NT2/D1 (cell line): ENCODE measurements at regions not wholly inside any gene's neighbourhood (a gene's known extent, or its start where the extent isn't known, plus 50 kb on each side); places are given as distances from the start of the nearest gene placed in this dataset.

Experiments
- DNase-seq: peaks from one replicate; pipeline ENCODE4 v3.0.0-alpha.2; 2011; ENCODE audit warnings: low read depth, low spot score
- H3K27me3 ChIP-seq: 2 replicates; pipeline ENCODE4 v1.6.0; 2011; ENCODE audit warnings: mild to moderate bottlenecking; ENCODE audit not compliant: insufficient read length, insufficient read depth
- H3K36me3 ChIP-seq: 2 replicates; pipeline ENCODE4 v1.6.1; 2011; ENCODE audit warnings: mild to moderate bottlenecking, low read length, mixed read lengths; ENCODE audit not compliant: insufficient read depth, insufficient read length
- H3K4me1 ChIP-seq: 2 replicates; pipeline ENCODE4 v1.5.1; 2011; ENCODE audit not compliant: insufficient read depth, insufficient read length
- H3K4me3 ChIP-seq: 2 replicates; pipeline ENCODE4 v1.5.1; 2011; ENCODE audit warnings: low read depth; ENCODE audit not compliant: insufficient read length
- H3K9ac ChIP-seq: 2 replicates; pipeline ENCODE4 v1.6.0; 2011; ENCODE audit warnings: low read depth; ENCODE audit not compliant: insufficient read length
- H3K9me3 ChIP-seq: 2 replicates; pipeline ENCODE4 v1.5.1; 2011; ENCODE audit warnings: mild to moderate bottlenecking, low read length; ENCODE audit not compliant: insufficient read depth
- SUZ12 ChIP-seq: IDR thresholded peaks from 2 replicates; pipeline ENCODE4 v1.6.1; 2011; ENCODE audit not compliant: insufficient read length, insufficient read depth; ENCODE audit errors: extremely low read depth
- YY1 ChIP-seq: IDR thresholded peaks from 2 replicates; pipeline ENCODE4 v1.6.1; 2011; ENCODE audit not compliant: insufficient read length, insufficient read depth
- ZNF274 ChIP-seq: IDR thresholded peaks from 2 replicates; pipeline ENCODE4 v1.6.1; 2011; ENCODE audit warnings: mild to moderate bottlenecking, low read depth, low read length

DNA sequence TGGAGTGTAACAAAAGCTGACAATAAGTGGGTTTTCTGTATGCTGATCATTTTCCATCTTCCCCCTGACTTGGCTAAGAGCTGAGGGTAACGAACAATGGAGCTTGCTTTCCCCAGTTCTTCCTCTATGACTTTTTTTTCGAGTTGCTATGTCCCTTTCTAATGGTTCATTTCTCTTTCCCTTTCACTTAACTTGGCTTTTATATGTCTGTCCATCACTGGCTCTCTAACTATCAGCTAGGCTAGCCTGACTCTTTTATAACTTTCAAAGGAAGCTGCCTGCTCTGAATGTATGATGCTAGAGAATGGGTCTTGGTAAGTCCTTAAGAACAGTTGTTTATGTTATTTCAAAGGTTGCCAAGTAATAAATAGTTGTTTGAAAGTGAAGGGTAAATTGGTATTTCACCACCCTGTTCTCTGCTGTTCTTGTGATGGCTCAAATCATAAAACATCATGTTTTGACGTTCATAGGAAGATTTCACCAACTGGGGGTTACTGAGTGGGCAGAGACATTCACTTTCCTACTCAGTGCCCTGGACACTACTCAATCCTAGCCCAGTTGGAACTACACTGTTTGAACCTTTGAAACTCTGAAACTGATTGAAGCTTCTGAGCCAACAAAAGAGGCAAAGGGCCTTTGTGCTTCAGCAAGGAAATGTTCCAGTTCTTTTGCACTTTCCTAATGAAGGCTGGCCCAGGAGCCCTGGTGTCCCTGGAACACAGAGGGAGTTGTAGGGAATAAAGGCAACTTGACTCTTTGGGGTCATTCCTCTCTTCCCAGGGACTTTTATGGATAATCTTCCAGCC is 85.4 kb upstream of the PHYHIPL start:
- no peak for DNase-seq
- no peaks in the 10 kb centered on the region for H3K36me3 ChIP-seq
- H3K4me3 ChIP-seq, result no peak overlapping the region
- no peak overlapping the region for H3K9ac ChIP-seq
- no peak for TF ChIP-seq SUZ12
- no peak for TF ChIP-seq YY1
- no peak for TF ChIP-seq ZNF274
- H3K27me3 ChIP-seq, result no peaks in the 10 kb centered on the region
- no peaks in the 10 kb centered on the region for H3K9me3 ChIP-seq
- H3K4me1 ChIP-seq, result no peaks in the 10 kb centered on the region

DNA sequence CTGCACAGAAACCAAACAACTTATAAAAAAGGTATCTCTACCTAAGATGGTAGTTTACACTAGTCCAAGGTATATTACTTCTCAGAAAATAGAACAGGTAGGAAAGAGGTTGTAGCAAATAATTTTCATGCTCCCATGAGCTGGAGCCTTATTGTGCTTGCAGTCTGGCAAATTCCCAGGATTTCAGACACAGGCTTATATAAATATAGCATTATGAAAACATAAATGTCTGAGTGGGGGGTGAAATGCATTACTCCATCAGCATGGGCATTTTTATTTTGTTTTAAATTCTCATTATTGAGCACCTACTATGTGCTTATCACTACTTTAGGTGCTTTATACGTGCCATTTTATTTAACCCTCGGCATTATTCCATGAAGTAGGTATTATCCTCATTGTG is 83.0 kb upstream of the PHYHIPL start:
- no peak for DNase-seq
- no peak for TF ChIP-seq SUZ12
- TF ChIP-seq ZNF274, result no peak
- TF ChIP-seq YY1, result no peak
- Histone ChIP-seq H3K36me3 (no peaks in the 10 kb centered on the region), H3K9ac (no peak overlapping the region), H3K27me3 (no peaks in the 10 kb centered on the region), H3K4me1 (no peaks in the 10 kb centered on the region), H3K4me3 (no peak overlapping the region), H3K9me3 (no peaks in the 10 kb centered on the region)

- no peaks in the 10 kb centered on the region for H3K27me3 ChIP-seq
- H3K36me3 ChIP-seq, result no peaks in the 10 kb centered on the region
- H3K9me3 ChIP-seq, result no peaks in the 10 kb centered on the region
- no peak overlapping the region for H3K4me3 ChIP-seq
- H3K4me1 ChIP-seq, result no peaks in the 10 kb centered on the region
- no peak overlapping the region for H3K9ac ChIP-seq
- DNase-seq, result no peak
- TF ChIP-seq SUZ12 (no peak), YY1 (no peak), ZNF274 (no peak)
These were observed 79.8 kb upstream of the PHYHIPL start for GRCh38 chr10:59096631-59097030.

GRCh38 chr10:59098387-59098786 is 78.1 kb upstream of the PHYHIPL start:
- TF ChIP-seq ZNF274 (no peak), YY1 (no peak), SUZ12 (no peak)
- no peak overlapping the region for H3K4me3 ChIP-seq
- H3K9me3 ChIP-seq, result no peaks in the 10 kb centered on the region
- no peaks in the 10 kb centered on the region for H3K4me1 ChIP-seq
- DNase-seq, result no peak
- H3K9ac ChIP-seq, result no peak overlapping the region
- H3K36me3 ChIP-seq, result no peaks in the 10 kb centered on the region
- no peaks in the 10 kb centered on the region for H3K27me3 ChIP-seq

- TF ChIP-seq YY1 (no peak), SUZ12 (no peak), ZNF274 (no peak)
- H3K4me1 ChIP-seq, result no peaks in the 10 kb centered on the region
- no peak overlapping the region for H3K4me3 ChIP-seq
- DNase-seq, result no peak
- no peaks in the 10 kb centered on the region for H3K36me3 ChIP-seq
- no peaks in the 10 kb centered on the region for H3K9me3 ChIP-seq
- H3K27me3 ChIP-seq, result no peaks in the 10 kb centered on the region
- H3K9ac ChIP-seq, result no peak overlapping the region
These were observed 77.5 kb upstream of the PHYHIPL start for GRCh38 chr10:59098831-59099452.

DNA sequence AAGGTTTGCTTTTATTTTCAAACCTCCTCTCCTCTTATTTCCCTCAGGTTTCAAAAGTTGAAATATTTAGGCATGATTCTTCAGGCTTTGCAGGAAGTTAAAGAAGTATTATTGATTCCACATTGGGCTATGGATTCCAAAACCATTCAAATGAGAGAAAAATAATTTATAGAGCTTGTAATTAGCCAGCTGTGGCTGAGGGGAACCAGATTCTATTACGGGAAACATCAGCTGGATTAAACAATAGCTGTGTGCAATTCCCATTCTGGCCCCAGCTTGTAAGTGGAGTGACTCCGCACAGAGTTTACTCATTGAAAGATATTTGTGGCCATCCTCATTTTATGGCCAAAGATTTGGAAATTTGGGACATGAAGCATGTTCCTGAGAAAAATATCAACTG is 77.0 kb upstream of the PHYHIPL start:
- Histone ChIP-seq H3K9ac (no peak overlapping the region), H3K4me3 (no peak overlapping the region), H3K4me1 (no peaks in the 10 kb centered on the region), H3K9me3 (no peaks in the 10 kb centered on the region), H3K27me3 (no peaks in the 10 kb centered on the region), H3K36me3 (no peaks in the 10 kb centered on the region)
- TF ChIP-seq SUZ12 (no peak), YY1 (no peak), ZNF274 (no peak)
- no peak for DNase-seq

DNA sequence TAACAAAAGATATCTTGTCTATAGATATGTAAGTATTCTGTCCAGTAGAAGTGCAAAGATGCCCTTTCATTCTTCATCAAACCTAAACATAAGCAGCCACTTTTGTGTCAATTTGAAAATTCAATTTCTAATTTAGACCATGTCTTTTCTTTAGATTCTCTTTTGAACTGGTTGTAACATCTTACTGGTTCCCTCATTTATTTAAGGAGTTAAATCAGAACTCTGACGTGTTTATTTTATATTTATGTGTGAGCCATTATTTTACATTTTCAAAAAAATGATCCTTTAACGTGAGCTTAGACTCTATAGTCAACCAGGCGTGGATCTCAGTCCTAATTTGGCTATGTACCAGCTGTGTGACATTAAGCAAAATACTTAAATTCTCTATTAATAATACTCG is 74.0 kb upstream of the PHYHIPL start:
- no peak for DNase-seq
- Histone ChIP-seq H3K36me3 (no peaks in the 10 kb centered on the region), H3K9ac (no peak overlapping the region), H3K9me3 (no peaks in the 10 kb centered on the region), H3K4me1 (no peaks in the 10 kb centered on the region), H3K27me3 (no peaks in the 10 kb centered on the region), H3K4me3 (no peak overlapping the region)
- TF ChIP-seq YY1, result no peak
- TF ChIP-seq SUZ12, result no peak
- TF ChIP-seq ZNF274, result no peak
